ENCODE measurements at regions not wholly inside any gene's neighbourhood (a gene's known extent, or its start where the extent isn't known, plus 50 kb on each side); places are given as distances from the start of the nearest gene placed in this dataset.

DNA sequence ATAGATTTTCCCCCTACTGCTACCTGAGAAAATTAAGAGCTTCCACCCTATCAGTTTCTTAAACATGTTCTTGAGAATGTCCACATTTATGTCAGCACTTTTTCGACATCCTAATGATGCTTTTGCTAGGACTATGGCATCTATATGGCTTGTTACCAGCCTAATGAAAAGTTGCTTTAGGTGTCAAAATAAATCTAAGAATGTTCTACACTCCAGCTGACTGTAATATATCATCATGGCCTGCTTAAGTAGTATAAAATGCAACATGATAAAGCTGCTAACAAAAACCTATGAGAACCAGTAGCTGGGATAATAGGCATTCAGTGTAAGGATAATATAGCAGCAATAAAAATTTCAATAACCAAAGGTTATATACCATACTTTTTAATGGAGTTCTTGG is 1983.5 kb upstream of the CELF4 start:
- DNase-seq = no peak
- 76 to 86% (median 79%) methylated on average over 1 of the region's 1 CpG for WGBS, 4 donors
- Histone ChIP-seq H3K9me3 (peaks cover 0 to 4% (median 0%) of the 10 kb centered on the region in 12 donors), H3K27me3 (no peaks in the 10 kb centered on the region), H3K36me3 (no peaks in the 10 kb centered on the region), H3K4me3 (no peak overlapping the region), H3K27ac (no peak overlapping the region), H3K4me1 (no peaks in the 10 kb centered on the region)
- ATAC-seq = no peak
- intact Hi-C loops (cut with DNase I) = no loop called here
- TF ChIP-seq POLR2A (IDR thresholded peaks at IDR 0.05) (no peak), CTCF (IDR thresholded peaks at IDR 0.05) (no peak)

- DNase-seq (no peak), ATAC-seq (no peak)
- Histone ChIP-seq H3K9me3 (peaks cover 0 to 6% (median 0%) of the 10 kb centered on the region in 12 donors), H3K4me3 (no peak overlapping the region), H3K4me1 (no peaks in the 10 kb centered on the region), H3K36me3 (no peaks in the 10 kb centered on the region), H3K27ac (no peak overlapping the region), H3K27me3 (no peaks in the 10 kb centered on the region)
- TF ChIP-seq POLR2A (IDR thresholded peaks at IDR 0.05) = no peak
- TF ChIP-seq CTCF (IDR thresholded peaks at IDR 0.05) = no peak
- intact Hi-C loops (cut with DNase I) = no loop called here
- 78 to 96% (median 92%) methylated on average over 5 of the region's 5 CpGs for WGBS, 4 donors
These were observed 1966.1 kb upstream of the CELF4 start for GRCh38 chr18:39531659-39532058.

GRCh38 chr18:39529358-39529757 is 1963.8 kb upstream of the CELF4 start:
- 89 to 98% (median 95%) methylated on average over 10 to 12 of the region's 12 CpGs for WGBS, 4 donors
- H3K36me3 ChIP-seq = no peaks in the 10 kb centered on the region
- H3K27me3 ChIP-seq = no peaks in the 10 kb centered on the region

DNA sequence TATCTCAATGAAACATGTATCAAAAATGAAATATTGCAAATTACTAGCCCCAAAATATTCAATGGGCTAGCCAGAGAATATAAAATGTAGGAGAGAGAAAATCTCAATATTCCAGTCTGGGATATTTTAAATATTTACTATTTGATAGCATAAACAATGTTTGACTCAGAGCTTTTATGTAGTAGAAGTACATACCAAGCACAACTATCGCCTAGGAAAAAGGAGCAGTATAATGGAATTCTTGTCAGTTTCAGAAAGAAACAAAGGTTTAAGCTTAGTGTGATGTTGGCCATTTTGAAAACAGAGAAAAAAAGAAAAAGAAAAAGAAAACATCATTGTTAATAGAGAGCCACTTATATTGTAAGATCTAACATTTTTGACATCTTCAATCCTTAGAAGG is 1961.9 kb upstream of the CELF4 start:
- no peaks in the 10 kb centered on the region for H3K4me1 ChIP-seq
- H3K9me3 ChIP-seq = peaks cover 0 to 6% (median 0%) of the 10 kb centered on the region in 12 donors
- H3K4me3 ChIP-seq = no peak overlapping the region
- TF ChIP-seq CTCF (IDR thresholded peaks at IDR 0.05) = no peak
- no peak for TF ChIP-seq POLR2A (IDR thresholded peaks at IDR 0.05)
- H3K27ac ChIP-seq = no peak overlapping the region
- DNase-seq (no peak), ATAC-seq (no peak)
- H3K36me3 ChIP-seq = no peaks in the 10 kb centered on the region
- 90 to 96% (median 95%) methylated on average over 1 of the region's 1 CpG for WGBS, 4 donors
- intact Hi-C loops (cut with DNase I) = no loop called here
- no peaks in the 10 kb centered on the region for H3K27me3 ChIP-seq

More at GRCh38 chr18:39529358-39529757, 1963.8 kb upstream of the CELF4 start:
- Histone ChIP-seq H3K27ac (no peak overlapping the region), H3K4me1 (no peaks in the 10 kb centered on the region), H3K4me3 (no peak overlapping the region), H3K9me3 (peaks cover 0 to 6% (median 0%) of the 10 kb centered on the region in 12 donors)
- DNase-seq (no peak), ATAC-seq (no peak)
- intact Hi-C loops (cut with DNase I) = no loop called here
- TF ChIP-seq CTCF (IDR thresholded peaks at IDR 0.05) (no peak), POLR2A (IDR thresholded peaks at IDR 0.05) (no peak)
